ENCODE measurements at regions not wholly inside any gene's neighbourhood (a gene's known extent, or its start where the extent isn't known, plus 50 kb on each side); places are given as distances from the start of the nearest gene placed in this dataset.

DNA sequence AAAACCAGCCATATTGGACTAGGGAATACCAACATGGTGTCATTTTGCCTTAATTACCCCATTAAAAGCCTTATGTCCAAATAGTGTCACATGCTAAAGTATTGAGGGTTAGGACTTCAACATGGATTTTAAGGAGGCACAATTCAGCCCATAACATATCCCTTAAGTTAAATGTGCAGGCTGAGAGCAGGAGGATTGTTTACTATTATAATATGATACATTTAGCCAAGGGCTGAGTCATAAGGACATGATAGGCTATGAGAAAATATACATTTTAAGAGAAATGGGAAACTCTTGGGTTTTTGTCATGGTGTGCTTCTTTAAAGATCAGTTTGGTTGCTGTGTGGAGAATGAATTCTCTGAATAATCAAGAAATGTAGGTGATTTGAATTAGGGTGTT, 136.8 kb downstream of the RDH14 start:
- TF ChIP-seq, protein P1, sequence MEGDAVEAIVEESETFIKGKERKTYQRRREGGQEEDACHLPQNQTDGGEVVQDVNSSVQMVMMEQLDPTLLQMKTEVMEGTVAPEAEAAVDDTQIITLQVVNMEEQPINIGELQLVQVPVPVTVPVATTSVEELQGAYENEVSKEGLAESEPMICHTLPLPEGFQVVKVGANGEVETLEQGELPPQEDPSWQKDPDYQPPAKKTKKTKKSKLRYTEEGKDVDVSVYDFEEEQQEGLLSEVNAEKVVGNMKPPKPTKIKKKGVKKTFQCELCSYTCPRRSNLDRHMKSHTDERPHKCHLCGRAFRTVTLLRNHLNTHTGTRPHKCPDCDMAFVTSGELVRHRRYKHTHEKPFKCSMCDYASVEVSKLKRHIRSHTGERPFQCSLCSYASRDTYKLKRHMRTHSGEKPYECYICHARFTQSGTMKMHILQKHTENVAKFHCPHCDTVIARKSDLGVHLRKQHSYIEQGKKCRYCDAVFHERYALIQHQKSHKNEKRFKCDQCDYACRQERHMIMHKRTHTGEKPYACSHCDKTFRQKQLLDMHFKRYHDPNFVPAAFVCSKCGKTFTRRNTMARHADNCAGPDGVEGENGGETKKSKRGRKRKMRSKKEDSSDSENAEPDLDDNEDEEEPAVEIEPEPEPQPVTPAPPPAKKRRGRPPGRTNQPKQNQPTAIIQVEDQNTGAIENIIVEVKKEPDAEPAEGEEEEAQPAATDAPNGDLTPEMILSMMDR (IDR thresholded peaks at IDR 0.05; ENCODE audit: low read length), result no peak
- no peak for TF ChIP-seq EZH2 (IDR thresholded peaks at IDR 0.05; ENCODE audit: borderline replicate concordance, low read length)
